NT2/D1 (cell line): ENCODE measurements at regions not wholly inside any gene's neighbourhood (a gene's known extent, or its start where the extent isn't known, plus 50 kb on each side); places are given as distances from the start of the nearest gene placed in this dataset.
"Not testable (repeated sequence)": the region's sequence is repeated elsewhere in the genome, so short reads cannot be mapped to it uniquely, and the experiment has no call there.

Source experiments
- DNase-seq: peaks from one replicate; pipeline ENCODE4 v3.0.0-alpha.2; 2011; ENCODE audit warnings: low read depth, low spot score
- H3K27me3 ChIP-seq: 2 replicates; pipeline ENCODE4 v1.6.0; 2011; ENCODE audit warnings: mild to moderate bottlenecking; ENCODE audit not compliant: insufficient read length, insufficient read depth
- H3K36me3 ChIP-seq: 2 replicates; pipeline ENCODE4 v1.6.1; 2011; ENCODE audit warnings: mild to moderate bottlenecking, low read length, mixed read lengths; ENCODE audit not compliant: insufficient read depth, insufficient read length
- H3K4me1 ChIP-seq: 2 replicates; pipeline ENCODE4 v1.5.1; 2011; ENCODE audit not compliant: insufficient read depth, insufficient read length
- H3K4me3 ChIP-seq: 2 replicates; pipeline ENCODE4 v1.5.1; 2011; ENCODE audit warnings: low read depth; ENCODE audit not compliant: insufficient read length
- H3K9ac ChIP-seq: 2 replicates; pipeline ENCODE4 v1.6.0; 2011; ENCODE audit warnings: low read depth; ENCODE audit not compliant: insufficient read length
- H3K9me3 ChIP-seq: 2 replicates; pipeline ENCODE4 v1.5.1; 2011; ENCODE audit warnings: mild to moderate bottlenecking, low read length; ENCODE audit not compliant: insufficient read depth
- SUZ12 ChIP-seq: IDR thresholded peaks from 2 replicates; pipeline ENCODE4 v1.6.1; 2011; ENCODE audit not compliant: insufficient read length, insufficient read depth; ENCODE audit errors: extremely low read depth
- YY1 ChIP-seq: IDR thresholded peaks from 2 replicates; pipeline ENCODE4 v1.6.1; 2011; ENCODE audit not compliant: insufficient read length, insufficient read depth
- ZNF274 ChIP-seq: IDR thresholded peaks from 2 replicates; pipeline ENCODE4 v1.6.1; 2011; ENCODE audit warnings: mild to moderate bottlenecking, low read depth, low read length

DNA sequence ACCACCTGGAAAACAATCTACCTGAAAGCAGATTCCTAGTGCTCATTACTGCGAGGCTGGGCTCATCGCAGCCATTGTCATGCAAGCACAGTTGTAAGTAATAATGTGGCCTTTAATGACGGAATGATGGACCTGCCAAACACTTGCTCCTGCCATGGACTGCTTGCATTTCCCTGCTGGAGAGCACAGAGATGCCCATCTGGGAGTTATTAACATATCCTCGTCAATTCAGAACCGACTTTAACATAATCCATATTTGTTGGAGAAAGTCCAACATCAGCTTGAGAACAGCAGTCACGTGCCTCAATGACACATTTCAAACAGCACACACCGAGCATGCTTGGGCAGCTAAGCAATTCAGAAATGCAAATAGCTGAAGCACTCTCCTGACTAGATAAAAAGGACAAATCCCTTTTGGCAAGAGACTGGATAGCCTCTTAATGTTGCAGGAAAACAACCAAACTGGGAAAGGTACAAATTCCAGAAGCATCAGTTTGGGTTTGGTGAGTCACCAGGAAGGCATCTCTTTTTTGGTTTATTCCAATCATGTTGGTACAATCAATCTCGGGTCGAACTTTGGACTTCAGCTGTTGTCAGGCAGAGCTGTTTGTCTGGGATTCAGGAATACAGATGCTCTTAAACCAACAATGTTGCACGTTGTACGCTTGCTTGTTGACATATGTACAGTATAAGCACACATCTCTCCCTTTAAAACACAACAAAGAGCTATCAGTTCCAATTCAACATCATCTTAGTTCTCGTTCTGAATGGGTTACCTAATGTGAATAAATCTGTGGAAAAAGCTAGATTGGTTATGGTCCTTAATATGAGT lies 395.8 kb downstream of the LNPK start:
- H3K9ac ChIP-seq: no peak overlapping the region
- peaks cover 3% of the 10 kb centered on the region for H3K4me1 ChIP-seq
- DNase-seq: no peak
- no peaks in the 10 kb centered on the region for H3K36me3 ChIP-seq
- TF ChIP-seq ZNF274 (no peak), SUZ12 (no peak), YY1 (no peak)
- H3K27me3 ChIP-seq: no peaks in the 10 kb centered on the region
- no peak overlapping the region for H3K4me3 ChIP-seq
- H3K9me3 ChIP-seq: no peaks in the 10 kb centered on the region

DNA sequence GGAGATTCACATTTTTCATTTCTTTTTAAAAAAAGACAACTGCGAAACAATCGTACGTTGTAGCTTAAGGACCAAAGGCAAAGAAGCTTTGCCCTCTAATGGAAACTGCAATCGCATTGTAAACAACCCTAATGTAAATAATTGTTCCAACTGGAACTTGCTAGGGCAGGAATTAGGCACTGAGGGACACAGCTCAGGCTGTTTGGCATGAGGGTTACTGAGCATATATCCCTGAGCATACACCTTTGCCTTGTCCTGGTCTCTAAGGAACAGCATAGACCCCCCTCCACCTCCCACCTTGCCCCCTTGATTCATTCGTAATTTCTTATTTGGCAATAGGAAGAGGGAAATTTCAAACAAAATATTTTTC lies 396.4 kb downstream of the LNPK start:
- Histone ChIP-seq H3K27me3 (no peaks in the 10 kb centered on the region), H3K4me3 (no peak overlapping the region), H3K4me1 (peaks cover 3% of the 10 kb centered on the region), H3K9me3 (no peaks in the 10 kb centered on the region), H3K9ac (no peak overlapping the region), H3K36me3 (no peaks in the 10 kb centered on the region)
- DNase-seq: no peak
- no peak for TF ChIP-seq YY1
- TF ChIP-seq ZNF274: no peak
- TF ChIP-seq SUZ12: no peak

DNA sequence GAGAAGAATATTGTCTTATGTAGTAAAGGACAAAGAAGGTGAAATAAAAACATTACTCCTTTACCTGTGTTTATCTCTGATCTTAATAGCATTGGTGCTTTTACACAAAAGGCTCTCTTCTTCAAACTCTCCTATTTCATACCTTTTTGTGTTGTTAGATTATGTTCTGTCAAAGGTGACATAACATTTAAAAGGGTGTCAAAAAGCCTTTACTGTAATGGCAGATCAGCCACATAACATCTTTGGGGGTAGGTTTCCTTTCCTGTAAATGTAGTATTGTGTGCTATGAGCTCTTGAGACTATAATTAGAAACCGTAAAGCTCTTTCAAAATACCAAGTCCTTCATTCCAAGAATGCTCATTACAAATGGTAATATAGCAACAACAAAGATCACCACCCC lies 400.1 kb downstream of the LNPK start:
- H3K9me3 ChIP-seq: no peaks in the 10 kb centered on the region
- no peak overlapping the region for H3K4me3 ChIP-seq
- no peak for DNase-seq
- peaks cover 2% of the 10 kb centered on the region for H3K36me3 ChIP-seq
- H3K4me1 ChIP-seq: peaks cover 3% of the 10 kb centered on the region
- H3K9ac ChIP-seq: no peak overlapping the region
- no peak for TF ChIP-seq YY1
- no peak for TF ChIP-seq SUZ12
- no peak for TF ChIP-seq ZNF274
- H3K27me3 ChIP-seq: no peaks in the 10 kb centered on the region

DNA sequence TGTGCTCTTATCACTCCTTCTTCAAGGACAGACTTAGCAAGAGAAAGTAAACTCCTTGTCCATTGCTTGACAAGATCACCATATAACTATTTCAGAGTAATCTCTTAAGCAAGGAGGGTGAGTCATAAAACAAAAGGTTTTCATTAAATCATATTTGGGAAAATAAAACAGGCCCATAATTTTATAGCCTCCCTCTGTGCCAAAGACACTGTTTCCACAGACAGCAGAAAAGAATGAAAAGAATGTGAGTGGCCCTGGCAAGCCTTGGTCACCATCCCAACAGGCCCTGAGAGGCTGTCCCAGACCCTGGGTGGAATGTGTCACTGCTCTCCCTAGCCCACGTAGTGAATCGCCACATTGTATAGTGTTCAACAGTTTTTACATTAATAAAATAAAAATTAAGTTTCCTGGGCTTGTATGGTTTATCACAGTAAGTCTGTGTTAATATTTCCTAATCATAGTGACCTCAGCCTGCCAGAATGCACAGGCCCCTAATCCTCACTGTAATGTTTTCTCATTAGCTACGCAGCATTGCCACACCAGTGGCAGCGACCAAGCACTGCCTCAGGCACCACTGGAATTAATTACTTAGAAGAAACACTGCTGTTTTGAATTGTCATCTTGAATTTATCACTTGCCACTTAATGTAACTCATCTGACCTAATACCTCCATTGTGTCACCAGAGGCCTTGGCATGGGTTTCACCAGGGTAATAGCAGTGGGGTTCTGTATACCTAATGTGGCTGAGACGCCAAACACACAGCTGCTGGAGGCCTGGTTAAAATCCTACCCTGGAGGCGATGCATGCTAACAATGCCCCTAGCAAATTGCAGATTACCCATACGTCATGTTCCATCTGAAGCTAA lies 401.9 kb downstream of the LNPK start:
- Histone ChIP-seq H3K9ac (no peak overlapping the region), H3K4me3 (no peak overlapping the region), H3K4me1 (no peaks in the 10 kb centered on the region), H3K27me3 (no peaks in the 10 kb centered on the region), H3K9me3 (peaks cover 3% of the 10 kb centered on the region; the same call in 1 of the 2 replicates), H3K36me3 (peaks cover 2% of the 10 kb centered on the region)
- no peak for TF ChIP-seq YY1
- no peak for TF ChIP-seq ZNF274
- TF ChIP-seq SUZ12: no peak
- no peak for DNase-seq

DNA sequence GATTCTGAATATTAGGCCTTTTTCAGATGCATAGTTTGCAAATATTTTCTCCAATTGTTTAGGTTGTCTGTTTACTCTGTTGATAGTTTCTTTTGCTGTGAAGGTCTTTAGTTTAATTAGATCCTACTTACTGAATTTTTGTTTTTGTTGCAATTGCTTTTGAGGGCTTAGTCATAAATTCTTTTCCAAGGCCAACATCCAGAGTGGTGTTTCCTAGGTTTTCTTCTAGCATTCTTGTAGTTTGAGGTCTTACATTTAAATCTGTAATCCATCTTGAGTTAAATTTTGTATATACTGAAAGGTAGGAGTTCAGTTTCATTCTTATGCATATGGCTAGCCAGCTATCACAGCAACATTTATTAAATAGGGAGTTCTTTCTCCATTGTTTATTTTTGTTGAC lies 404.8 kb downstream of the LNPK start:
- no peak overlapping the region for H3K4me3 ChIP-seq
- no peak for TF ChIP-seq ZNF274
- no peak for TF ChIP-seq YY1
- TF ChIP-seq SUZ12: no peak
- H3K9ac ChIP-seq: no peak overlapping the region
- peaks cover 5% of the 10 kb centered on the region; the same call in 1 of the 2 replicates for H3K9me3 ChIP-seq
- DNase-seq: no peak
- no peaks in the 10 kb centered on the region for H3K27me3 ChIP-seq
- H3K4me1 ChIP-seq: no peaks in the 10 kb centered on the region
- peaks cover 2% of the 10 kb centered on the region for H3K36me3 ChIP-seq

DNA sequence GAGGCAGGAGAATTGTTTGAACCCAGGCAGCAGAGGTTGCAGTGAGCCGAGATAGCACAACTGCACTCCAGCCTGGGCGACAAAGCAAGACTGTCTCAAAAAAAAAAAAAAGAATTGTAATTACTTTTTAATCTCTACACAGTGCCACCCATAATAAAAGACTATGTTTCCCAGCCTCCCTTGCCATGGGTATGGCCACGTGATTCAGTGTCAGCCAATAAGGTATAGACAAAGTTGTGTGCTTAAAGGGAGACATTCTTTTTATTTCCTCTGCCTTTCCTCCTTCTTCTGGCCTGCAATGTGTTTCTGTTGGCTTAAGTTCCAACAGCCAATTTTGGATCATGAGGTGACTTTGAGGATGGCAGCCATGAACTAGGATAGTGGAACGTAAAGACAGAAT lies 406.9 kb downstream of the LNPK start:
- Histone ChIP-seq H3K4me3 (peak overlapping the region; percentile 41), H3K27me3 (no peaks in the 10 kb centered on the region), H3K4me1 (no peaks in the 10 kb centered on the region), H3K9ac (no peak overlapping the region), H3K9me3 (peaks cover 5% of the 10 kb centered on the region; the same call in 1 of the 2 replicates), H3K36me3 (peaks cover 2% of the 10 kb centered on the region)
- no peak for TF ChIP-seq SUZ12
- no peak for TF ChIP-seq YY1
- TF ChIP-seq ZNF274: no peak
- no peak for DNase-seq

DNA sequence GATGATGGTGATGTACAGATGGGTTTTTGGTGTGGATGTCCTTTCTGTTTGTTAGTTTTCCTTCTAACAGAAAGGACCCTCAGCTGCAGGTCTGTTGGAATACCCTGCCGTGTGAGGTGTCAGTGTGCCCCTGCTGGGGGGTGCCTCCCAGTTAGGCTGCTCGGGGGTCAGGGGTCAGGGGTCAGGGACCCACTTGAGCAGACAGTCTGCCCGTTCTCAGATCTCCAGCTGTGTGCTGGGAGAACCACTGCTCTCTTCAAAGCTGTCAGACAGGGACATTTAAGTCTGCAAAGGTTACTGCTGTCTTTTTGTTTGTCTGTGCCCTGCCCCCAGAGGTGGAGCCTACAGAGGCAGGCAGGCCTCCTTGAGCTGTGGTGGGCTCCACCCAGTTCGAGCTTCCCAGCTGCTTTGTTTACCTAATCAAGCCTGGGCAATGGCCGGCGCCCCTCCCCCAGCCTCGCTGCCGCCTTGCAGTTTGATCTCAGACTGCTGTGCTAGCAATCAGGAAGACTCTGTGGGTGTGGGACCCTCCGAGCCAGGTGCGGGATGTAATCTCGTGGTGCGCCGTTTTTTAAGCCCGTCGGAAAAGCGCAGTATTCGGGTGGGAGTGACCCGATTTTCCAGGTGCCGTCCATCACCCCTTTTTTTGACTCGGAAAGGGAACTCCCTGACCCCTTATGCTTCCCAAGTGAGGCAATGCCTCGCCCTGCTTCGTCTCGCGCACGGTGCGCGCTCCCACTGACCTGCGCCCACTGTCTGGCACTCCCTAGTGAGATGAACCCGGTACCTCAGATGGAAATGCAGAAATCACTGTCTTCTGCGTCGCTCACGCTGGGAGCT lies 408.2 kb downstream of the LNPK start:
- peak overlapping the region; percentile 70 for H3K9ac ChIP-seq
- not testable (repeated sequence) for H3K36me3 ChIP-seq, H3K27me3 ChIP-seq, H3K9me3 ChIP-seq, DNase-seq, H3K4me1 ChIP-seq
- peak overlapping the region; percentile 41 for H3K4me3 ChIP-seq

DNA sequence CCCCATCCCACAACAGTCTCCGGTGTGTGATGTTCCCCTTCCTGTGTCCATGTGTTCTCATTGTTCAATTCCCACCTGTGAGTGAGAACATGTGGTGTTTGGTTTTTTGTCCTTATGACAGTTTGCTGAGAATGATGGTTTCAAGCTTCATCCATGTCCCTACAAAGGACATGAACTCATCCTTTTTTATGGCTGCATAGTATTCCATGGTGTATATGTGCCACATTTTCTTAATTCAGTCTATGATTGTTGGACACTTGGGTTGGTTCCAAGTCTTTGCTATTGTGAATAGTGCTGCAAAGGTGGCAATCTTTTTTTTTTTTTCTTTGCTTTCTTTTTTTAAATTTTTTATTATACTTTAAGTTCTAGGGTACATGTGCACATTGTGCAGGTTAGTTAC lies 406.7 kb upstream of the ATP5MC3 start:
- not testable (repeated sequence) for H3K4me3 ChIP-seq, H3K9me3 ChIP-seq, H3K36me3 ChIP-seq, H3K27me3 ChIP-seq, DNase-seq, H3K9ac ChIP-seq, H3K4me1 ChIP-seq
